Pancreas (tissue), 10 donors: ENCODE measurements at regions not wholly inside any gene's neighbourhood (a gene's known extent, or its start where the extent isn't known, plus 50 kb on each side); places are given as distances from the start of the nearest gene placed in this dataset.

Experiments used
- ATAC-seq, 4 donors: fragments of 200-7000 bp; cut with Tn5 transposase; one replicate each; pipeline versions ENCODE4 v1.8.0 to v1.9.1; 2020; ENCODE audit warnings: mild to moderate bottlenecking in 4 of 4, moderate library complexity in 4 of 4
- DNase-seq, 6 donors: peaks; one replicate each; pipeline ENCODE4 v3.0.0-alpha.2; 2020
- FAIRE-seq: peaks from 2 replicates; lab custom pipeline; 2012; peaks lifted over from hg19 to GRCh38; lab: Jason Lieb, UNC
- H3K27ac ChIP-seq, 4 donors: fragments of 200-600 bp; sonication (generic); 1 replicate in 3 of 4; 2 replicates in 1 of 4; pipeline versions ENCODE4 v1.5.0 to v1.8.0; 2020
- H3K27me3 ChIP-seq, 4 donors: fragments of 200-600 bp; one replicate each; pipeline ENCODE4 v1.8.0; 2021
- H3K36me3 ChIP-seq, 3 donors: fragments of 200-600 bp; sonication (generic) in 1 of 3; one replicate each; pipeline versions ENCODE4 v1.5.0 to v1.8.0; 2020 to 2021
- H3K4me1 ChIP-seq, 3 donors: fragments of 200-600 bp; one replicate each; pipeline ENCODE4 v1.8.0; 2021
- H3K4me3 ChIP-seq, 4 donors: fragments of 200-600 bp; sonication (generic) in 2 of 4; one replicate each; pipeline versions ENCODE4 v1.5.0 to v1.8.0; 2020 to 2021
- H3K9me3 ChIP-seq, 4 donors: fragments of 200-600 bp; one replicate each; pipeline ENCODE4 v1.8.0; 2021
- WGBS, 2 donors: extraction: QIAGEN DNeasy Blood & Tissue Kit; methylation state at CpG; one replicate each; pipeline ENCODE4 v1.1.7; 2013; 5-methylcytosine and 5-hydroxymethylcytosine counted together
- intact Hi-C, 3 donors: fragments of 100-400 bp; cut with DNase I; formaldehyde crosslinking; loops; one replicate each; pipeline versions ENCODE4 v1.11.1 to v1.14.2; 2022
- TF ChIP-seq, protein P1 (sequence below), 4 donors: fragments of 200-600 bp; sonication (generic) in 3 of 4; IDR thresholded peaks; one replicate each; pipeline versions ENCODE4 v1.5.0 to v1.8.0; 2021; ENCODE audit warnings: antibody characterized with exemption in 4 of 4
- donor health status: healthy with polysubstance abuse.
- donor health status: DM: no; HTN: no; CAD: no; lungs with moderate emphysema.
- donor health status: DM: no; HTN: no; CAD: no.
- donor health status: control.
- donor health status: control.
- donor health status: Bipolar disorder and iron deficiency.
- donor health status: DM: yes; HTN: yes; CAD: no.
- donor health status: DM: no; HTN: no; CAD: no.
- donor health status: DM: no; HTN: no; CAD: no.
- donor health status: DM: yes; HTN: yes; CAD: no.

DNA sequence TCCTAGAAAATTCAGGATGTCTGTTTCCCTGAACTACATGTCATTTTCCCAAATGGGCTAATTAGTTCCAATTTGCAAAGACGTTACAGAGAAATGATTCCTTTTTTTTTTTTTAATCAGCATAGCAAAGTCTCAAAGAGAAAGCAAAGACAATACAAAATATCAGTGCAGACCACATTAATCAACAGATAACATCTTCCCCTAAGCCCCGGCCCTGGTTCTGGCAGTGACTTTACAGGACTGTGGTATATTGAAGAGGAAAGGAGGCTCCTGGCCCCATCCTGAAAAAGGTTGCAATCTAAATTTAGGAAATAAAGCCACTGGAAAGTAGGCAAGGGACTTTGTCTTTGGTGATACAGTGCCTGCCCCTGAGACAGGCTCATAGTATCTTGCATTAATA is 836.5 kb downstream of the NTRK3 start:
- FAIRE-seq: no peak
- DNase-seq: no peak
- Histone ChIP-seq H3K27ac (no peak overlapping the region), H3K4me3 (no peak overlapping the region), H3K4me1 (no peaks in the 10 kb centered on the region), H3K36me3 (no peaks in the 10 kb centered on the region), H3K27me3 (peaks cover 0 to 7% (median 0%) of the 10 kb centered on the region in 4 donors), H3K9me3 (no peaks in the 10 kb centered on the region)
- ATAC-seq: no peak
- intact Hi-C loops: no loop called here
- TF ChIP-seq, protein P1, sequence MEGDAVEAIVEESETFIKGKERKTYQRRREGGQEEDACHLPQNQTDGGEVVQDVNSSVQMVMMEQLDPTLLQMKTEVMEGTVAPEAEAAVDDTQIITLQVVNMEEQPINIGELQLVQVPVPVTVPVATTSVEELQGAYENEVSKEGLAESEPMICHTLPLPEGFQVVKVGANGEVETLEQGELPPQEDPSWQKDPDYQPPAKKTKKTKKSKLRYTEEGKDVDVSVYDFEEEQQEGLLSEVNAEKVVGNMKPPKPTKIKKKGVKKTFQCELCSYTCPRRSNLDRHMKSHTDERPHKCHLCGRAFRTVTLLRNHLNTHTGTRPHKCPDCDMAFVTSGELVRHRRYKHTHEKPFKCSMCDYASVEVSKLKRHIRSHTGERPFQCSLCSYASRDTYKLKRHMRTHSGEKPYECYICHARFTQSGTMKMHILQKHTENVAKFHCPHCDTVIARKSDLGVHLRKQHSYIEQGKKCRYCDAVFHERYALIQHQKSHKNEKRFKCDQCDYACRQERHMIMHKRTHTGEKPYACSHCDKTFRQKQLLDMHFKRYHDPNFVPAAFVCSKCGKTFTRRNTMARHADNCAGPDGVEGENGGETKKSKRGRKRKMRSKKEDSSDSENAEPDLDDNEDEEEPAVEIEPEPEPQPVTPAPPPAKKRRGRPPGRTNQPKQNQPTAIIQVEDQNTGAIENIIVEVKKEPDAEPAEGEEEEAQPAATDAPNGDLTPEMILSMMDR (IDR thresholded peaks at IDR 0.05): no peak
- WGBS, 2 donors: 23 to 49% methylated on average over 2 of the region's 2 CpGs

DNA sequence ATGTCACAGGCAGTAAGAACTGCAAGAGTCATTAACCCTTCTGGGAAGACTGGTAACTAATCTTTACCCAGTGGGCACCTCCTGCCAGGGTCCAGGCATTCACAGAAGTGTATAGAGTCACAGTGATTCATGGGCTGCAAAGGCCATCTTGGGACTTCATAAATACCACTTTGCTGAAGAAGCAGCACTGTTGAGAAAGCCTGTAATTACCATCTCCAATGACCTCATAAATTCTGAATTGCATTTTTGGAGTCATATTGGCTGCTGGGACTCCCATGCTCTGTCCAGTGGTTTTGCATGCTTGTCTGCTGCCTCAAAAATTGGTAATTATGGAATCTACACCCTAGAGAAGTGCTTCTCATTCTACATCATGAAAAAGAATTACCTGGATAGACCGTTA is 837.2 kb downstream of the NTRK3 start:
- no peak overlapping the region for H3K27ac ChIP-seq
- intact Hi-C loops: no loop called here

DNA sequence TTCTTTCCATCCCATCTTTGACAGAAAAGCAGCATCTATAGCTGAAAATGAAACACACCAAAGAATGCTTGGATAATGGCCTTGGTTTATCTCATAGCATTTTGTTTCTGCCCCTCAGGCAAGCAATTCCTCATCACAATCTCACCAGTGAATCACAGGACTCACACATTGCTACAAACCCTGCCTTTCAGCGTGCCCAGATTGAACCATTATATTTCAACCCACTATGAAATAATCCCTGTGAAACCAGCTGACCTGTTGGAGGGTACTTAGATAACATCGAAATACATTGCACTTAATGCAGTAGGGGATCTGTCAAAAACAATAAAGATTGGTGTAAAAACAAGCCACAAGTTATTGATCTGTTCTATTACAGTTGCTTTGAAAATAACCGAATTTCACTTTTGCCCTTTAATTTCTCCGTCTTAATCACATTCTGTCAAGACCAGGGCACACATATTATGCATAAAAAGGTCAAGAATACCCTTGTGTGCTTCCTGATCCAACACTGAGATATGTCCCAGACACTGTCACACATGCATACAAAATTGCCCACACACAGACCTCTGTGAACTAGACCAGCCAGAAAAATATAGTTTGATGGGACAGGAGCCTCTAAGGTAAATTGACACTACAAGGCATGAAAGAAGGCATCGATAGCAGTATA is 839.8 kb downstream of the NTRK3 start:
- Histone ChIP-seq H3K27me3 (peaks cover 0 to 7% (median 0%) of the 10 kb centered on the region in 4 donors), H3K36me3 (no peaks in the 10 kb centered on the region), H3K9me3 (no peaks in the 10 kb centered on the region), H3K27ac (no peak overlapping the region), H3K4me3 (no peak overlapping the region), H3K4me1 (no peaks in the 10 kb centered on the region)
- ATAC-seq (no peak), FAIRE-seq (no peak), DNase-seq (no peak)
- TF ChIP-seq, protein P1 (IDR thresholded peaks at IDR 0.05): no peak
- WGBS, 2 donors: 41 to 45% methylated on average over 5 of the region's 5 CpGs
- intact Hi-C loops: no loop called here

More for the DNA sequence above, 837.2 kb downstream of the NTRK3 start:
- no peak for FAIRE-seq
- 62 to 64% methylated on average over 1 of the region's 1 CpG for WGBS, 2 donors
- no peaks in the 10 kb centered on the region for H3K36me3 ChIP-seq
- H3K27me3 ChIP-seq: peaks cover 0 to 7% (median 0%) of the 10 kb centered on the region in 4 donors
- no peak overlapping the region for H3K4me3 ChIP-seq
- H3K4me1 ChIP-seq: no peaks in the 10 kb centered on the region
- TF ChIP-seq, protein P1 (IDR thresholded peaks at IDR 0.05): no peak
- no peak for ATAC-seq
- H3K9me3 ChIP-seq: no peaks in the 10 kb centered on the region
- no peak for DNase-seq

DNA sequence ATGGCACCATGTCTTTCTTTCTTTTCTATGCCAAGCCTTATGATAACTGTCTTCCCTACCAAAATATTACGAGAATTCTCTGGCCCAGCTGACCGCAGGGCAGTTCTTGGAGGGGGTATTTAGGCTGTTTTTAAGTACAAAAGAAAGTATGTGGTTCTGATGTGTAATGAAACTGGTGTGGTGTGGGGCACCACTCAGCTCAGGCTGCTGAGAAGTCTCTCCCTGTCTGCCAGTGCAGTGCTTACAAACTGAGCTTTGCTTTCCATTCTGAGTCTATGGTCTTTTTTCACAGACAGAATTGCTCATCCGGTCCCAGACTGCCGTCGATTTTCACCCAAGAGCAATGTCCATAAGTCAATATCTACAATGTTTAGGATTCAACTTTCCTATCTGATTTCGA is 847.6 kb downstream of the NTRK3 start:
- TF ChIP-seq, protein P1 (IDR thresholded peaks at IDR 0.05): no peak
- DNase-seq (no peak), ATAC-seq (no peak), FAIRE-seq (no peak)
- H3K27me3 ChIP-seq: peaks cover 0 to 12% (median 0%) of the 10 kb centered on the region in 4 donors
- H3K36me3 ChIP-seq: no peaks in the 10 kb centered on the region
- intact Hi-C loops: no loop called here
- no peak overlapping the region for H3K27ac ChIP-seq
- H3K4me1 ChIP-seq: no peaks in the 10 kb centered on the region
- H3K9me3 ChIP-seq: no peaks in the 10 kb centered on the region
- no peak overlapping the region for H3K4me3 ChIP-seq
- 50 to 55% methylated on average over 6 of the region's 6 CpGs for WGBS, 2 donors

DNA sequence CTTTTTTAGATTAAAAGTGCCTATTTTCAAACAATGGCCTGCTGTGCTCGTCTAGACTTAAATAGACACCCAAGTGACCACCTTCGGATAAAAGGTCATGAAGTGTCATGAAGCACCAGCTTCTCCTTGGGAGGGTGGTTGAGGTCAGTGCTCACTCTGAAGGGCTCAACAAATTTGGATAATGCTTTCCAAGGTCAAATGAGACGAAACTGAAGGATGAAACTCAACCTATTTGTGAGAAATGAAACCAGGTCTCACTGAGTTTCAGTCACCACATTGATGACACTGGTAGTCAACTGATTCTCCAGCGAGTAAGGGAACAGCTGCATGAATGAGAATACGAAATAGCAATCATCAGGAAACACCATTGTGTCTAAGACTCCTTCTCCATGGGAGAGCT is 852.6 kb downstream of the NTRK3 start:
- Histone ChIP-seq H3K36me3 (no peaks in the 10 kb centered on the region), H3K9me3 (no peaks in the 10 kb centered on the region), H3K27ac (no peak overlapping the region), H3K4me1 (no peaks in the 10 kb centered on the region), H3K27me3 (no peaks in the 10 kb centered on the region), H3K4me3 (no peak overlapping the region)
- 39 to 46% methylated on average over 5 of the region's 5 CpGs for WGBS, 2 donors
- ATAC-seq (no peak), FAIRE-seq (no peak), DNase-seq (no peak)
- TF ChIP-seq, protein P1 (IDR thresholded peaks at IDR 0.05): no peak
- intact Hi-C loops: no loop called here
